MM.1S (cell line): ENCODE measurements at regions not wholly inside any gene's neighbourhood (a gene's known extent, or its start where the extent isn't known, plus 50 kb on each side); places are given as distances from the start of the nearest gene placed in this dataset.

Source experiments
- DNase-seq: peaks from one replicate; pipeline ENCODE4 v3.0.0-alpha.2; 2015
- H2AFZ ChIP-seq: fragments of 300-600 bp; sonication (generic); 2 replicates; pipeline ENCODE4 v1.6.0; 2016; ENCODE audit warnings: antibody characterized with exemption, low read length
- H3F3A ChIP-seq: fragments of 300-600 bp; sonication (generic); 2 replicates; pipeline ENCODE4 v1.6.1; 2016; ENCODE audit warnings: mild to moderate bottlenecking, antibody characterized with exemption, low read length, moderate library complexity, mixed read lengths; ENCODE audit not compliant: insufficient read depth
- H3K27ac ChIP-seq: fragments of 300-600 bp; sonication (generic); 2 replicates; pipeline ENCODE4 v1.5.1; 2016; ENCODE audit warnings: mild to moderate bottlenecking, low read length
- H3K27me3 ChIP-seq: fragments of 300-600 bp; sonication (generic); replicated peaks from 2 replicates; pipeline ENCODE4 v1.6.0; 2016; ENCODE audit warnings: low read length; ENCODE audit not compliant: insufficient read depth
- H3K36me3 ChIP-seq: fragments of 300-600 bp; sonication (generic); replicated peaks from 2 replicates; pipeline ENCODE4 v1.6.1; 2016; ENCODE audit warnings: mild to moderate bottlenecking, low read length, mixed read lengths; ENCODE audit not compliant: insufficient read depth
- H3K4me1 ChIP-seq: fragments of 300-600 bp; sonication (generic); 2 replicates; pipeline ENCODE4 v1.6.1; 2016; ENCODE audit warnings: low read length, mixed read lengths
- H3K4me2 ChIP-seq: fragments of 300-600 bp; sonication (generic); 2 replicates; pipeline ENCODE4 v1.6.0; 2016; ENCODE audit warnings: low read depth, low read length
- H3K4me3 ChIP-seq: fragments of 300-600 bp; sonication (generic); 2 replicates; pipeline ENCODE4 v1.5.1; 2016; ENCODE audit warnings: low read length, mixed read lengths
- H3K79me2 ChIP-seq: fragments of 300-600 bp; sonication (generic); 2 replicates; pipeline ENCODE4 v1.6.1; 2016; ENCODE audit warnings: mixed run types, low read length, mixed read lengths
- H3K9ac ChIP-seq: fragments of 300-600 bp; sonication (generic); 2 replicates; pipeline ENCODE4 v1.6.1; 2016; ENCODE audit warnings: low read length, mixed read lengths
- H3K9me2 ChIP-seq: fragments of 300-600 bp; sonication (generic); replicated peaks from 2 replicates; pipeline ENCODE4 v1.6.1; 2016; ENCODE audit warnings: mild to moderate bottlenecking, low read length, mixed read lengths; ENCODE audit not compliant: insufficient read depth
- H3K9me3 ChIP-seq: fragments of 300-600 bp; sonication (generic); replicated peaks from 2 replicates; pipeline ENCODE4 v1.6.1; 2016; ENCODE audit warnings: mild to moderate bottlenecking, low read length, mixed read lengths; ENCODE audit not compliant: insufficient read depth
- H4K20me1 ChIP-seq: fragments of 300-600 bp; sonication (generic); 2 replicates; pipeline ENCODE4 v1.6.1; 2016; ENCODE audit warnings: mild to moderate bottlenecking, low read length, moderate library complexity, mixed read lengths; ENCODE audit not compliant: insufficient read depth
- CTCF ChIP-seq: fragments of 300-600 bp; sonication (generic); IDR thresholded peaks from 2 replicates; pipeline ENCODE4 v1.5.1; 2016; ENCODE audit warnings: antibody characterized with exemption, low read length, mixed read lengths
- EZH2 ChIP-seq: fragments of 300-600 bp; sonication (generic); optimal IDR thresholded peaks from 2 replicates; pipeline ENCODE3; 2017; ENCODE audit warnings: low read depth, mild to moderate bottlenecking, antibody characterized with exemption, low read length, mixed read lengths
- EZH2phosphoT487 ChIP-seq: fragments of 300-600 bp; sonication (generic); IDR thresholded peaks from 2 replicates; pipeline ENCODE4 v1.6.1; 2018; ENCODE audit warnings: antibody characterized with exemption, low read length

GRCh38 chr6:40015530-40015929 is 81.3 kb upstream of the MOCS1 start:
- DNase-seq, result no peak
- H3K9ac ChIP-seq, result no peak overlapping the region
- no peak overlapping the region for H2AFZ ChIP-seq
- TF ChIP-seq CTCF, result no peak
- TF ChIP-seq EZH2phosphoT487, result no peak
- no peak for TF ChIP-seq EZH2
- H3K4me1 ChIP-seq, result no peaks in the 10 kb centered on the region
- H3K4me3 ChIP-seq, result no peak overlapping the region
- no peaks in the 10 kb centered on the region for H3K27me3 ChIP-seq
- H4K20me1 ChIP-seq, result no peaks in the 10 kb centered on the region
- no peaks in the 10 kb centered on the region for H3K36me3 ChIP-seq
- no peaks in the 10 kb centered on the region for H3K9me3 ChIP-seq
- no peaks in the 10 kb centered on the region for H3F3A ChIP-seq
- H3K9me2 ChIP-seq, result no peaks in the 10 kb centered on the region
- no peak overlapping the region for H3K27ac ChIP-seq
- H3K4me2 ChIP-seq, result no peak overlapping the region
- H3K79me2 ChIP-seq, result no peaks in the 10 kb centered on the region

GRCh38 chr6:40011844-40012243 is 77.6 kb upstream of the MOCS1 start:
- Histone ChIP-seq H3K4me2 (no peak overlapping the region), H3K79me2 (no peaks in the 10 kb centered on the region), H3K27me3 (no peaks in the 10 kb centered on the region), H3K9me3 (no peaks in the 10 kb centered on the region), H3K4me3 (no peak overlapping the region), H3K9ac (no peak overlapping the region), H3K9me2 (no peaks in the 10 kb centered on the region), H3K27ac (no peak overlapping the region), H3K4me1 (no peaks in the 10 kb centered on the region), H3K36me3 (no peaks in the 10 kb centered on the region), H2AFZ (no peak overlapping the region), H3F3A (no peaks in the 10 kb centered on the region), H4K20me1 (no peaks in the 10 kb centered on the region)
- DNase-seq, result no peak
- TF ChIP-seq EZH2phosphoT487, result no peak
- TF ChIP-seq CTCF, result no peak
- no peak for TF ChIP-seq EZH2

- Histone ChIP-seq H3K4me3 (no peak overlapping the region), H3K27me3 (no peaks in the 10 kb centered on the region)
These were observed 66.8 kb upstream of the MOCS1 start for GRCh38 chr6:40000964-40001515.

More at GRCh38 chr6:40000964-40001515, 66.8 kb upstream of the MOCS1 start:
- TF ChIP-seq EZH2phosphoT487 (no peak), EZH2 (no peak), CTCF (no peak)
- Histone ChIP-seq H2AFZ (no peak overlapping the region), H3K4me2 (no peak overlapping the region), H3K9me2 (no peaks in the 10 kb centered on the region), H3K4me1 (no peaks in the 10 kb centered on the region), H3F3A (no peaks in the 10 kb centered on the region), H3K27ac (no peak overlapping the region), H3K79me2 (no peaks in the 10 kb centered on the region), H4K20me1 (no peaks in the 10 kb centered on the region), H3K36me3 (no peaks in the 10 kb centered on the region), H3K9me3 (no peaks in the 10 kb centered on the region), H3K9ac (no peak overlapping the region)
- DNase-seq, result no peak
